Ishikawa (cell line): ENCODE measurements at regions not wholly inside any gene's neighbourhood (a gene's known extent, or its start where the extent isn't known, plus 50 kb on each side); places are given as distances from the start of the nearest gene placed in this dataset.

ENCODE experiments used
- CEBPB ChIP-seq: IDR thresholded peaks from 2 replicates; pipeline ENCODE4 v1.6.1; 2012
- CREB1 ChIP-seq: IDR thresholded peaks from 2 replicates; pipeline ENCODE4 v1.6.1; 2012; ENCODE audit warnings: low read depth
- EGR1 ChIP-seq: IDR thresholded peaks from 2 replicates; pipeline ENCODE4 v1.6.1; 2012
- EP300 ChIP-seq: IDR thresholded peaks from 2 replicates; pipeline ENCODE4 v1.6.1; 2012; ENCODE audit warnings: borderline replicate concordance
- FOXM1 ChIP-seq: IDR thresholded peaks from 2 replicates; pipeline ENCODE4 v1.6.1; 2012; ENCODE audit warnings: low read depth, borderline replicate concordance
- MAX ChIP-seq: IDR thresholded peaks from 2 replicates; pipeline ENCODE4 v1.6.1; 2012
- NFIC ChIP-seq: IDR thresholded peaks from 2 replicates; pipeline ENCODE4 v1.6.1; 2012
- RAD21 ChIP-seq: IDR thresholded peaks from 2 replicates; pipeline ENCODE4 v1.6.1; 2012; ENCODE audit warnings: low read depth
- REST ChIP-seq: IDR thresholded peaks from 2 replicates; pipeline ENCODE4 v1.6.1; 2012; ENCODE audit warnings: low read depth, mild to moderate bottlenecking
- TAF1 ChIP-seq: IDR thresholded peaks from 2 replicates; pipeline ENCODE4 v1.6.1; 2012; ENCODE audit warnings: low read depth, mild to moderate bottlenecking
- TCF12 ChIP-seq: IDR thresholded peaks from 2 replicates; pipeline ENCODE4 v1.6.1; 2012; ENCODE audit warnings: low read depth
- TEAD4 ChIP-seq: IDR thresholded peaks from 2 replicates; pipeline ENCODE4 v1.6.1; 2012
- USF1 ChIP-seq: IDR thresholded peaks from 2 replicates; pipeline ENCODE4 v1.6.1; 2012
- YY1 ChIP-seq: IDR thresholded peaks from 2 replicates; pipeline ENCODE4 v1.6.1; 2012; ENCODE audit warnings: low read depth
- ZBTB7A ChIP-seq: IDR thresholded peaks from 2 replicates; pipeline ENCODE4 v1.6.1; 2012; ENCODE audit warnings: low read depth

- TF ChIP-seq TAF1, result no peak
- TF ChIP-seq RAD21, result no peak
- no peak for TF ChIP-seq TEAD4
- TF ChIP-seq USF1, result no peak
- no peak for TF ChIP-seq REST
- no peak for TF ChIP-seq MAX
- TF ChIP-seq YY1, result no peak
- TF ChIP-seq CEBPB, result no peak
- no peak for TF ChIP-seq NFIC
- TF ChIP-seq EGR1, result no peak
- no peak for TF ChIP-seq TCF12
- no peak for TF ChIP-seq FOXM1
- no peak for TF ChIP-seq EP300
- no peak for TF ChIP-seq CREB1
- no peak for TF ChIP-seq ZBTB7A
Measured at GRCh38 chr5:116944183-116944582, 369.6 kb upstream of the SEMA6A start.

- TF ChIP-seq CREB1 (no peak), TEAD4 (no peak), MAX (no peak), USF1 (no peak), FOXM1 (no peak), CEBPB (no peak), RAD21 (no peak)
Measured at GRCh38 chr5:116942622-116943021, 368.0 kb upstream of the SEMA6A start.

GRCh38 chr5:116939641-116940040 lies 365.0 kb upstream of the SEMA6A start:
- no peak for TF ChIP-seq FOXM1
- TF ChIP-seq YY1, result no peak
- TF ChIP-seq EGR1, result no peak
- TF ChIP-seq TAF1, result no peak
- TF ChIP-seq RAD21, result no peak
- no peak for TF ChIP-seq NFIC
- TF ChIP-seq CREB1, result no peak
- TF ChIP-seq MAX, result no peak
- no peak for TF ChIP-seq ZBTB7A
- no peak for TF ChIP-seq REST
- TF ChIP-seq CEBPB, result no peak
- TF ChIP-seq USF1, result no peak
- TF ChIP-seq TEAD4, result no peak
- no peak for TF ChIP-seq EP300
- no peak for TF ChIP-seq TCF12

GRCh38 chr5:116938488-116938887 lies 363.9 kb upstream of the SEMA6A start:
- TF ChIP-seq EP300, result no peak

GRCh38 chr5:116935561-116936162 lies 361.0 kb upstream of the SEMA6A start:
- TF ChIP-seq ZBTB7A (no peak), RAD21 (no peak), TEAD4 (no peak), TCF12 (no peak), FOXM1 (no peak), EGR1 (no peak), TAF1 (no peak), USF1 (no peak), CEBPB (no peak), NFIC (no peak), YY1 (no peak), MAX (no peak), CREB1 (no peak), REST (no peak), EP300 (no peak)
